ENCODE measurements at regions not wholly inside any gene's neighbourhood (a gene's known extent, or its start where the extent isn't known, plus 50 kb on each side); places are given as distances from the start of the nearest gene placed in this dataset.
"Not testable (repeated sequence)": the region's sequence is repeated elsewhere in the genome, so short reads cannot be mapped to it uniquely, and the experiment has no call there.

GRCh38 chr6:58046584-58046983 lies 729.2 kb downstream of the PRIM2 start:
- not testable (repeated sequence) for FAIRE-seq; DNase-seq (ENCODE audit: insufficient read length, low spot score)

GRCh38 chr6:58047389-58047788 lies 730.0 kb downstream of the PRIM2 start:
- not testable (repeated sequence) for FAIRE-seq; DNase-seq (ENCODE audit: insufficient read length, low spot score)

GRCh38 chr6:58047865-58048264 lies 730.4 kb downstream of the PRIM2 start:
- not testable (repeated sequence) for DNase-seq (ENCODE audit: insufficient read length, low spot score); FAIRE-seq

- peak; percentile 20 for FAIRE-seq
- not testable (repeated sequence) for DNase-seq (ENCODE audit: insufficient read length, low spot score)
These were observed 738.2 kb downstream of the PRIM2 start for GRCh38 chr6:58055465-58056176.

- DNase-seq (ENCODE audit: insufficient read length, low spot score): not testable (repeated sequence)
- peak; percentile 66 for FAIRE-seq
These were observed 742.3 kb downstream of the PRIM2 start for GRCh38 chr6:58059701-58060100.

GRCh38 chr6:58063542-58063941 lies 746.1 kb downstream of the PRIM2 start:
- DNase-seq (ENCODE audit: insufficient read length, low spot score); FAIRE-seq: not testable (repeated sequence)

- not testable (repeated sequence) for FAIRE-seq; DNase-seq (ENCODE audit: insufficient read length, low spot score)
These were observed 750.6 kb downstream of the PRIM2 start for GRCh38 chr6:58067867-58068548.

- DNase-seq (ENCODE audit: insufficient read length, low spot score): no peak
- FAIRE-seq: no peak
- no peak for TF ChIP-seq POLR2A (IDR thresholded peaks at IDR 0.05; ENCODE audit: low read depth, low read length)
These were observed 755.8 kb downstream of the PRIM2 start for GRCh38 chr6:58073263-58073662.

GRCh38 chr6:58090067-58090466 lies 772.6 kb downstream of the PRIM2 start:
- DNase-seq (ENCODE audit: insufficient read length, low spot score): not testable (repeated sequence)
- peak; percentile 90 for FAIRE-seq

GRCh38 chr6:58097251-58097650 lies 779.8 kb downstream of the PRIM2 start:
- not testable (repeated sequence) for DNase-seq (ENCODE audit: insufficient read length, low spot score)
- FAIRE-seq: peak; percentile 48

GRCh38 chr6:58113960-58114359 lies 796.5 kb downstream of the PRIM2 start:
- no peak for FAIRE-seq
- no peak for DNase-seq (ENCODE audit: insufficient read length, low spot score)
- no peak for TF ChIP-seq POLR2A (IDR thresholded peaks at IDR 0.05; ENCODE audit: low read depth, low read length)

GRCh38 chr6:58117162-58117561 lies 799.7 kb downstream of the PRIM2 start:
- not testable (repeated sequence) for FAIRE-seq; DNase-seq (ENCODE audit: insufficient read length, low spot score)

- DNase-seq (ENCODE audit: insufficient read length, low spot score); FAIRE-seq: not testable (repeated sequence)
These were observed 804.2 kb downstream of the PRIM2 start for GRCh38 chr6:58121616-58122015.

- not testable (repeated sequence) for DNase-seq (ENCODE audit: insufficient read length, low spot score); FAIRE-seq
These were observed 806.3 kb downstream of the PRIM2 start for GRCh38 chr6:58123770-58124169.

GRCh38 chr6:58128549-58128948 lies 811.1 kb downstream of the PRIM2 start:
- DNase-seq (ENCODE audit: insufficient read length, low spot score); FAIRE-seq: not testable (repeated sequence)

- not testable (repeated sequence) for FAIRE-seq; DNase-seq (ENCODE audit: insufficient read length, low spot score)
These were observed 811.7 kb downstream of the PRIM2 start for GRCh38 chr6:58129098-58129497.

GRCh38 chr6:58139746-58140145 lies 822.3 kb downstream of the PRIM2 start:
- not testable (repeated sequence) for DNase-seq (ENCODE audit: insufficient read length, low spot score); FAIRE-seq

GRCh38 chr6:58171025-58171424 lies 853.6 kb downstream of the PRIM2 start:
- FAIRE-seq; DNase-seq (ENCODE audit: insufficient read length, low spot score): not testable (repeated sequence)

GRCh38 chr6:58181557-58182065 lies 864.2 kb downstream of the PRIM2 start:
- not testable (repeated sequence) for DNase-seq (ENCODE audit: insufficient read length, low spot score)
- peak; percentile 97 for FAIRE-seq

- DNase-seq (ENCODE audit: insufficient read length, low spot score); FAIRE-seq: not testable (repeated sequence)
These were observed 867.9 kb downstream of the PRIM2 start for GRCh38 chr6:58185300-58185699.

- DNase-seq (ENCODE audit: insufficient read length, low spot score): not testable (repeated sequence)
- peak; percentile 93 for FAIRE-seq
These were observed 875.8 kb downstream of the PRIM2 start for GRCh38 chr6:58193209-58193608.
